Ectodermal cell (in vitro differentiated cells): ENCODE measurements at regions not wholly inside any gene's neighbourhood (a gene's known extent, or its start where the extent isn't known, plus 50 kb on each side); places are given as distances from the start of the nearest gene placed in this dataset.

Experiments used
- H3K27ac ChIP-seq: 2 replicates; pipeline ENCODE4 v1.7.0; 2013; ENCODE audit warnings: mild to moderate bottlenecking, low read depth, low read length; ENCODE audit not compliant: insufficient read depth, poor library complexity, severe bottlenecking
- H3K27me3 ChIP-seq: 2 replicates; pipeline ENCODE4 v1.7.0; 2013; ENCODE audit warnings: mild to moderate bottlenecking, low read length; ENCODE audit not compliant: insufficient read depth, control insufficient read depth, poor library complexity, severe bottlenecking
- H3K36me3 ChIP-seq: one replicate; pipeline ENCODE4 v1.7.0; 2013; ENCODE audit warnings: low read length; ENCODE audit not compliant: control insufficient read depth, insufficient read depth
- H3K4me1 ChIP-seq: one replicate; pipeline ENCODE4 v1.7.0; 2013; ENCODE audit warnings: low read length; ENCODE audit not compliant: control insufficient read depth, insufficient read depth
- H3K4me3 ChIP-seq: 2 replicates; pipeline ENCODE4 v1.7.0; 2013; ENCODE audit warnings: low read depth, low read length, control low read depth; ENCODE audit not compliant: insufficient read depth
- H3K9me3 ChIP-seq: 2 replicates; pipeline ENCODE4 v1.7.0; 2013; ENCODE audit warnings: mild to moderate bottlenecking, low read length, moderate library complexity; ENCODE audit not compliant: control insufficient read depth
- WGBS, 2 experiments: methylation state at CpG; one replicate each; pipeline ENCODE4 v1.1.7; 2013; ENCODE audit warnings: missing lambda C conversion rate in 2 of 2; 5-methylcytosine and 5-hydroxymethylcytosine counted together

GRCh38 chr6:50925981-50926380 lies 107.3 kb downstream of the TFAP2B start:
- H3K4me3 ChIP-seq: no peak overlapping the region
- H3K4me1 ChIP-seq: peaks cover 5% of the 10 kb centered on the region
- H3K9me3 ChIP-seq: no peaks in the 10 kb centered on the region
- no peaks in the 10 kb centered on the region for H3K36me3 ChIP-seq
- 33 to 82% methylated on average over 1 to 2 of the region's 2 CpGs for WGBS, 2 experiments
- H3K27me3 ChIP-seq: no peaks in the 10 kb centered on the region
- no peak overlapping the region for H3K27ac ChIP-seq

GRCh38 chr6:50927800-50928199 lies 109.1 kb downstream of the TFAP2B start:
- Histone ChIP-seq H3K27me3 (no peaks in the 10 kb centered on the region), H3K36me3 (no peaks in the 10 kb centered on the region), H3K4me3 (no peak overlapping the region), H3K9me3 (no peaks in the 10 kb centered on the region), H3K27ac (no peak overlapping the region), H3K4me1 (peaks cover 5% of the 10 kb centered on the region)
- WGBS, 2 experiments: 88 to 89% methylated on average over 3 of the region's 3 CpGs

GRCh38 chr6:50929323-50929722 lies 110.7 kb downstream of the TFAP2B start:
- no peak overlapping the region for H3K27ac ChIP-seq
- H3K4me3 ChIP-seq: no peak overlapping the region
- H3K27me3 ChIP-seq: no peaks in the 10 kb centered on the region
- no peaks in the 10 kb centered on the region for H3K36me3 ChIP-seq
- no peaks in the 10 kb centered on the region for H3K9me3 ChIP-seq
- peaks cover 5% of the 10 kb centered on the region for H3K4me1 ChIP-seq
- 69 to 71% methylated on average over 3 of the region's 3 CpGs for WGBS, 2 experiments

- H3K4me3 ChIP-seq: no peak overlapping the region
- no peaks in the 10 kb centered on the region for H3K27me3 ChIP-seq
- H3K36me3 ChIP-seq: no peaks in the 10 kb centered on the region
- H3K9me3 ChIP-seq: no peaks in the 10 kb centered on the region
- no peak overlapping the region for H3K27ac ChIP-seq
- peaks cover 7% of the 10 kb centered on the region for H3K4me1 ChIP-seq
Measured at GRCh38 chr6:50935442-50935841, 116.8 kb downstream of the TFAP2B start.

- 58 to 83% methylated on average over 1 of the region's 1 CpG for WGBS, 2 experiments
- Histone ChIP-seq H3K27ac (no peak overlapping the region), H3K9me3 (no peaks in the 10 kb centered on the region), H3K4me3 (no peak overlapping the region), H3K27me3 (no peaks in the 10 kb centered on the region), H3K4me1 (peaks cover 7% of the 10 kb centered on the region), H3K36me3 (no peaks in the 10 kb centered on the region)
Measured at GRCh38 chr6:50936277-50936681, 117.6 kb downstream of the TFAP2B start.

- Histone ChIP-seq H3K4me3 (no peak overlapping the region), H3K27ac (no peak overlapping the region), H3K9me3 (no peaks in the 10 kb centered on the region), H3K27me3 (no peaks in the 10 kb centered on the region), H3K36me3 (no peaks in the 10 kb centered on the region), H3K4me1 (peaks cover 7% of the 10 kb centered on the region)
- WGBS, 2 experiments: 93 to 100% methylated on average over 1 of the region's 1 CpG
Measured at GRCh38 chr6:50939931-50940330, 121.3 kb downstream of the TFAP2B start.

GRCh38 chr6:50945789-50946188 lies 127.1 kb downstream of the TFAP2B start:
- WGBS, 2 experiments: 100% methylated on average over 2 of the region's 2 CpGs
- Histone ChIP-seq H3K4me1 (no peaks in the 10 kb centered on the region), H3K36me3 (no peaks in the 10 kb centered on the region), H3K27ac (no peak overlapping the region), H3K9me3 (no peaks in the 10 kb centered on the region), H3K4me3 (no peak overlapping the region), H3K27me3 (no peaks in the 10 kb centered on the region)

GRCh38 chr6:50952092-50952907 lies 133.6 kb downstream of the TFAP2B start:
- peaks cover 7% of the 10 kb centered on the region for H3K4me1 ChIP-seq
- H3K27me3 ChIP-seq: no peaks in the 10 kb centered on the region
- H3K9me3 ChIP-seq: no peaks in the 10 kb centered on the region
- peak overlapping the region; percentile 29 for H3K27ac ChIP-seq
- H3K36me3 ChIP-seq: no peaks in the 10 kb centered on the region
- 33 to 41% methylated on average over 5 of the region's 5 CpGs for WGBS, 2 experiments
- no peak overlapping the region for H3K4me3 ChIP-seq

GRCh38 chr6:50956014-50956413 lies 137.3 kb downstream of the TFAP2B start:
- H3K4me1 ChIP-seq: peaks cover 7% of the 10 kb centered on the region
- H3K27ac ChIP-seq: no peak overlapping the region
- no peak overlapping the region for H3K4me3 ChIP-seq
- WGBS, 2 experiments: 91 to 92% methylated on average over 6 of the region's 6 CpGs
- no peaks in the 10 kb centered on the region for H3K36me3 ChIP-seq
- no peaks in the 10 kb centered on the region for H3K27me3 ChIP-seq
- no peaks in the 10 kb centered on the region for H3K9me3 ChIP-seq

GRCh38 chr6:50958148-50958697 lies 139.6 kb downstream of the TFAP2B start:
- 89 to 100% methylated on average over 1 of the region's 1 CpG for WGBS, 2 experiments
- Histone ChIP-seq H3K27ac (no peak overlapping the region), H3K4me1 (no peaks in the 10 kb centered on the region), H3K36me3 (no peaks in the 10 kb centered on the region), H3K4me3 (no peak overlapping the region), H3K27me3 (no peaks in the 10 kb centered on the region), H3K9me3 (no peaks in the 10 kb centered on the region)
